ENCODE measurements at regions not wholly inside any gene's neighbourhood (a gene's known extent, or its start where the extent isn't known, plus 50 kb on each side); places are given as distances from the start of the nearest gene placed in this dataset.
A peak's percentile ranks its signal among the peaks of the same experiment; 100 is the strongest.
"Not testable (repeated sequence)": the region's sequence is repeated elsewhere in the genome, so short reads cannot be mapped to it uniquely, and the experiment has no call there.

- no peak for DNase-seq
Measured at GRCh38 chr10:60615541-60615940, 162.7 kb upstream of the CDK1 start.

GRCh38 chr10:60614363-60614762 lies 163.9 kb upstream of the CDK1 start:
- no peak for DNase-seq

- no peak for DNase-seq
Measured at GRCh38 chr10:60613434-60613833, 164.8 kb upstream of the CDK1 start.

GRCh38 chr10:60611291-60611747 lies 167.0 kb upstream of the CDK1 start:
- no peak for DNase-seq

- no peak for DNase-seq
Measured at GRCh38 chr10:60607372-60607771, 170.9 kb upstream of the CDK1 start.

- DNase-seq = peak; percentile 26
Measured at GRCh38 chr10:60606343-60607080, 171.8 kb upstream of the CDK1 start.

- DNase-seq = no peak
Measured at GRCh38 chr10:60605476-60605875, 172.8 kb upstream of the CDK1 start.

- DNase-seq = no peak
Measured at GRCh38 chr10:60604342-60604741, 173.9 kb upstream of the CDK1 start.

- DNase-seq = no peak
Measured at GRCh38 chr10:60597513-60597912, 180.8 kb upstream of the CDK1 start.

- DNase-seq = no peak
Measured at GRCh38 chr10:60595852-60596251, 182.4 kb upstream of the CDK1 start.

- no peak for DNase-seq
Measured at GRCh38 chr10:60594476-60595051, 183.7 kb upstream of the CDK1 start.

GRCh38 chr10:60591119-60591518 lies 187.2 kb upstream of the CDK1 start:
- DNase-seq = no peak

- no peak for DNase-seq
Measured at GRCh38 chr10:60589376-60589775, 188.9 kb upstream of the CDK1 start.

GRCh38 chr10:60581782-60582181 lies 192.1 kb upstream of the ANK3 start:
- not testable (repeated sequence) for DNase-seq

- DNase-seq = no peak
Measured at GRCh38 chr10:60578217-60578616, 188.5 kb upstream of the ANK3 start.

- DNase-seq = no peak
Measured at GRCh38 chr10:60576130-60577069, 186.7 kb upstream of the ANK3 start.

GRCh38 chr10:60575105-60575504 lies 185.4 kb upstream of the ANK3 start:
- no peak for DNase-seq

GRCh38 chr10:60574388-60574787 lies 184.7 kb upstream of the ANK3 start:
- no peak for DNase-seq

GRCh38 chr10:60573336-60573735 lies 183.7 kb upstream of the ANK3 start:
- no peak for DNase-seq

GRCh38 chr10:60572511-60573194 lies 183.0 kb upstream of the ANK3 start:
- DNase-seq = peak; percentile 50

GRCh38 chr10:60570896-60571295 lies 181.2 kb upstream of the ANK3 start:
- DNase-seq = no peak

GRCh38 chr10:60570272-60570865 lies 180.7 kb upstream of the ANK3 start:
- no peak for DNase-seq
